ENCODE measurements at regions not wholly inside any gene's neighbourhood (a gene's known extent, or its start where the extent isn't known, plus 50 kb on each side); places are given as distances from the start of the nearest gene placed in this dataset.
"Not testable (repeated sequence)": the region's sequence is repeated elsewhere in the genome, so short reads cannot be mapped to it uniquely, and the experiment has no call there.

DNA sequence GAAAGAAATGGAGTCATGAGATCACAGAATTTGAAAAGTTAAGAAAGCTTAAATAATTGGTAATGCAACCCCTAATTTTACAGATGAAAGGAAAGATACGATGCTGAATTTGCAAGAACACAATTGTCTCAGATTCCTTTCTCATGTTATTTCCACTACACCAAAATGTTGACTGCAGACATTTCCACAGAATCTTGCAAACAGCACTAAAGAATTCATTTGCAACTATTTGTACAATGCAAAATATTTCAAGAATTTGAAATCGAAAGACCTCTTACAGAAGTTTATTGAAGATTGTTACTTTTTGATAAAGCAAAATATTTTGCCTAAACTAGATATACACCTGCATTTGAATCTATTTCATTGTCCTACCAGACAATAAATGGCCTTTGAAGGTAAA is 194.1 kb upstream of the KCNMB2 start:
- no peaks in the 10 kb centered on the region for H3K79me2 ChIP-seq
- peak overlapping the region; percentile 73 for H2AFZ ChIP-seq
- H3K27ac ChIP-seq: peak overlapping the region; percentile 57
- no peaks in the 10 kb centered on the region for H3K9me3 ChIP-seq (ENCODE audit: control insufficient read depth, low read length)
- H3K4me1 ChIP-seq: peaks cover 44% of the 10 kb centered on the region
- no peak overlapping the region for H3K4me2 ChIP-seq (ENCODE audit: low read length)
- no peak overlapping the region for H3K9ac ChIP-seq
- no peak overlapping the region for H3K4me3 ChIP-seq (ENCODE audit: low read depth, low read length)
- TF ChIP-seq, protein P1, sequence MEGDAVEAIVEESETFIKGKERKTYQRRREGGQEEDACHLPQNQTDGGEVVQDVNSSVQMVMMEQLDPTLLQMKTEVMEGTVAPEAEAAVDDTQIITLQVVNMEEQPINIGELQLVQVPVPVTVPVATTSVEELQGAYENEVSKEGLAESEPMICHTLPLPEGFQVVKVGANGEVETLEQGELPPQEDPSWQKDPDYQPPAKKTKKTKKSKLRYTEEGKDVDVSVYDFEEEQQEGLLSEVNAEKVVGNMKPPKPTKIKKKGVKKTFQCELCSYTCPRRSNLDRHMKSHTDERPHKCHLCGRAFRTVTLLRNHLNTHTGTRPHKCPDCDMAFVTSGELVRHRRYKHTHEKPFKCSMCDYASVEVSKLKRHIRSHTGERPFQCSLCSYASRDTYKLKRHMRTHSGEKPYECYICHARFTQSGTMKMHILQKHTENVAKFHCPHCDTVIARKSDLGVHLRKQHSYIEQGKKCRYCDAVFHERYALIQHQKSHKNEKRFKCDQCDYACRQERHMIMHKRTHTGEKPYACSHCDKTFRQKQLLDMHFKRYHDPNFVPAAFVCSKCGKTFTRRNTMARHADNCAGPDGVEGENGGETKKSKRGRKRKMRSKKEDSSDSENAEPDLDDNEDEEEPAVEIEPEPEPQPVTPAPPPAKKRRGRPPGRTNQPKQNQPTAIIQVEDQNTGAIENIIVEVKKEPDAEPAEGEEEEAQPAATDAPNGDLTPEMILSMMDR (IDR thresholded peaks at IDR 0.05): no peak
- no peaks in the 10 kb centered on the region for H3K27me3 ChIP-seq (ENCODE audit: control insufficient read depth, insufficient read depth, low read length)
- no peaks in the 10 kb centered on the region for H3K36me3 ChIP-seq (ENCODE audit: control insufficient read depth, insufficient read depth, low read length)

DNA sequence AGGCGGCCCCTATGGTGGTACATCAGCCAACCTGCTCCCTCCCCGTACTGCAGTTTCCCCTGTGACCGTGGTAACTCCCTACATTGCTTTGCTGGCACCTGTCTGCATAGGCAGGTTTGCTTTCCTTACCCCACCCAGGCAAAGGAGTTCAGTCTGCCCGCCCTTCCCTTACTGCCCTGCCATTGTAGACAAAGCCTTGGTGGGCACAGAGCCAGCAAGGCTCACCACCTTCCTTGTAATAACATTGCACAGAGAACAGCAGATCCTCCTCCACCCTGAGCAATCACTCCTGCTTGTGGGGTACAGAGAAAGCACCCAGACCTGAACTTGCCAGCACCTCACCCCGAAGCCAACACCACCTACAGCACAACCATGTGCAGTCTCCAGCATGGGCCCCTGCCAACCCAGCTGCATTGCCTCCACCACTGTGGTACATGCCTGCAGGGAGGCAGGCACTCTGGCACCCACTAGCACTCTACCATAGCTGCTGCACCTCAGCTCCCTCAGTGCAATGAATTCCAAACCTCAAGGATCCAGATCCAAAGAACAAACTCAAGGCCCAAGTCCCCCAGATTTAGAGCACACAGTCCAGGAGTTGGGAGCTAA is 192.7 kb upstream of the KCNMB2 start:
- Histone ChIP-seq H3K4me1 (peaks cover 44% of the 10 kb centered on the region), H3K9me3 (ENCODE audit: control insufficient read depth, low read length) (no peaks in the 10 kb centered on the region), H3K36me3 (ENCODE audit: control insufficient read depth, insufficient read depth, low read length) (no peaks in the 10 kb centered on the region), H2AFZ (peak overlapping the region; percentile 40), H3K79me2 (no peaks in the 10 kb centered on the region), H3K27me3 (ENCODE audit: control insufficient read depth, insufficient read depth, low read length) (no peaks in the 10 kb centered on the region), H3K27ac (peak overlapping the region; percentile 57), H3K9ac (no peak overlapping the region), H3K4me3 (ENCODE audit: low read depth, low read length) (no peak overlapping the region), H3K4me2 (ENCODE audit: low read length) (no peak overlapping the region)
- TF ChIP-seq, protein P1 (IDR thresholded peaks at IDR 0.05): no peak

DNA sequence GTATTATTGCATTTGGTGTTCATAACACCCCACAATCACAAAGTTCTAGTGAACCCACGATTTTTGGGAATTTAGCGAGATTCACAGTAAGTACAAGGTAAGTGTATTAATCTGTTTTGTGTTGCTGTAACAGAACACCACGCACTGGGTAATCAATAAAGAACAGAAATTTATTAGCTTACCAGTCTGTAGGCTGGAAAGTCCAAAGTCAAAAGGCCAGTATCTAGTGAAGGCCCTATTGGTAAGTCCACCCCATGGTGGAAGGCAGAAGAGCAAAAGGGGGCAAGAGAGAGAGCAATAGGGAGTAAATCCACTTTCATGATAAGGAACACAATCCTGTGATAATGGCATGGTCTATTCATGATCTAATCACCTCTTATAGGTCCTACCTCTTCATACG is 190.3 kb upstream of the KCNMB2 start:
- Histone ChIP-seq H3K9ac (no peak overlapping the region), H3K4me1 (peaks cover 34% of the 10 kb centered on the region), H3K79me2 (no peaks in the 10 kb centered on the region), H2AFZ (no peak overlapping the region), H3K27me3 (ENCODE audit: control insufficient read depth, insufficient read depth, low read length) (no peaks in the 10 kb centered on the region), H3K36me3 (ENCODE audit: control insufficient read depth, insufficient read depth, low read length) (no peaks in the 10 kb centered on the region), H3K27ac (no peak overlapping the region), H3K4me2 (ENCODE audit: low read length) (no peak overlapping the region), H3K4me3 (ENCODE audit: low read depth, low read length) (no peak overlapping the region), H3K9me3 (ENCODE audit: control insufficient read depth, low read length) (no peaks in the 10 kb centered on the region)
- TF ChIP-seq, protein P1 (IDR thresholded peaks at IDR 0.05): no peak

DNA sequence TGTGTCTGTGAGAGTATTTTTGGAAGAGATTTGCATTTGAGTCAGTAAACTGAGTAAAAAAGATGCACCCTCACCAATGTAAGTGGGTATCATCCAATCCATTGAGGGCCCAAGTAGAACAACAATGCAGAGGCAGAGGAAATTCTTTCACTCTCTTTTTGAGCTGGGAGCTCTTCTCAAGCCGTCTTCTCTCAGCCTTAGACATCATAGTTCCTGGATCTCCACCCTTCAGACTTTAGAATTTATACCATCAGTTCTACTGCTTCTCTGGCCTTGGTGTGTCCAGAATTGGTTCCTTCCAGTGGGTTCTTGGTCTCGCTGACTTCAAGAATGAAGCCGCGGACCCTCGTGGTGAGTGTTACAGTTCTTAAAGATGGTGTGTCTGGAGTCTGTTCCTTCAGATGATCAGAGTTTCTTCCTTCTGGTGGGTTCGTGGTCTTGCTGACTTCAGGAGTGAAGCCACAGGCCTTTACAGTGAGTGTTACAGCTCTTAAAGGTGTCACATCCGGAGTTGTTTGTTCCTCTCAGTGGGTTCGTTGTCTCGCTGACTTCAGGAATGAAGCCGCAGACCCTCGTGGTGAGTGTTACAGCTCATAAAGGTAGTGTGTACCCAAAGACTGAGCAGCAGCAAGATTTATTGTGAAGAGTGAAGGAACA is 187.5 kb upstream of the KCNMB2 start:
- H3K9ac ChIP-seq; H3K4me1 ChIP-seq; H3K27me3 ChIP-seq (ENCODE audit: control insufficient read depth, insufficient read depth, low read length); H3K9me3 ChIP-seq (ENCODE audit: control insufficient read depth, low read length); H3K4me2 ChIP-seq (ENCODE audit: low read length); H3K36me3 ChIP-seq (ENCODE audit: control insufficient read depth, insufficient read depth, low read length); H3K79me2 ChIP-seq; H3K4me3 ChIP-seq (ENCODE audit: low read depth, low read length); H3K27ac ChIP-seq; H2AFZ ChIP-seq: not testable (repeated sequence)

DNA sequence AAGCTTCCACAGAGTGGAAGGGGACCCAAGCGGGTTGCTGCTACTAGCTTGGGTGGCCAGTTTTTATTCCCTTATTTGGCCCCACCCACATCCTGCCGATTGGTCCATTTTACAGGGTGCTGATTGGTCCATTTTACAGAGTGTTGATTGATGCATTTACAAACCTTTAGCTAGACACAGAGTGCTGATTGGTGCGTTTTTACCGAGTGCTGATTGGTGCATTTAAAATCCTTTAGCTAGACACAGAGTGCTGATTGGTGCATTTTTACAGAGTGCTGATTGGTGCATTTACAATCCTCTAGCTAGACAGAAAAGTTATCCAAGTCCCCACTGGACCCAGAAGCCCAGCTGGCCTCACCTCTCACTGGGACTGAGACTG is 187.0 kb upstream of the KCNMB2 start:
- not testable (repeated sequence) for H3K4me3 ChIP-seq (ENCODE audit: low read depth, low read length); H2AFZ ChIP-seq; H3K27ac ChIP-seq; H3K36me3 ChIP-seq (ENCODE audit: control insufficient read depth, insufficient read depth, low read length); H3K9me3 ChIP-seq (ENCODE audit: control insufficient read depth, low read length); H3K27me3 ChIP-seq (ENCODE audit: control insufficient read depth, insufficient read depth, low read length); H3K4me2 ChIP-seq (ENCODE audit: low read length); H3K79me2 ChIP-seq; H3K9ac ChIP-seq; H3K4me1 ChIP-seq

DNA sequence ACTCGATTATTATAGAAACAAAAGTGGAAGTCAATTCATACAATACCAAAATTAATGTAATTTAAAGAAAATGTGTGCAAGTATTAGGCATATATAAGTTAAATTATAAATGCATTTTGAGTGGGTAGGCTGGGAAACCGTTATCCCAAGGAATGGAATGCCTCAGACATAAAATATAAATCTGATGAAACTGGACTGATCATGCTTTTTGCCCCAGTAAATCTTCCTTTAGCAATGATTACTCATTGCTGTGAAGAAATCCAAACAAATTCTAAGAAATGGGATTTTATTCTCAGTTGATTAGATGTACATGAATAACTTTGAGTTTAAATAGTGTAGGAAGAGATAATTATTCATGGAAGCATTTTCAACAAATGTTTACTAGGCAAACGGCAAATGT is 185.5 kb upstream of the KCNMB2 start:
- Histone ChIP-seq H3K79me2 (no peaks in the 10 kb centered on the region), H3K27ac (no peak overlapping the region), H3K36me3 (ENCODE audit: control insufficient read depth, insufficient read depth, low read length) (no peaks in the 10 kb centered on the region), H3K4me2 (ENCODE audit: low read length) (no peak overlapping the region), H3K4me3 (ENCODE audit: low read depth, low read length) (no peak overlapping the region), H3K9ac (no peak overlapping the region), H2AFZ (peak overlapping the region; percentile 1), H3K9me3 (ENCODE audit: control insufficient read depth, low read length) (no peaks in the 10 kb centered on the region), H3K27me3 (ENCODE audit: control insufficient read depth, insufficient read depth, low read length) (no peaks in the 10 kb centered on the region), H3K4me1 (peaks cover 3% of the 10 kb centered on the region)
- TF ChIP-seq, protein P1 (IDR thresholded peaks at IDR 0.05): no peak
